ENCODE measurements at regions not wholly inside any gene's neighbourhood (a gene's known extent, or its start where the extent isn't known, plus 50 kb on each side); places are given as distances from the start of the nearest gene placed in this dataset.

GRCh38 chr16:85191341-85191965 lies 79.2 kb upstream of the CIBAR2 start:
- TF ChIP-seq CTCF (IDR thresholded peaks at IDR 0.05) (no peak), POLR2A (IDR thresholded peaks at IDR 0.05) (no peak)

Data from lower leg skin (tissue), 3 donors.